HEK293 (cell line): ENCODE measurements at regions not wholly inside any gene's neighbourhood (a gene's known extent, or its start where the extent isn't known, plus 50 kb on each side); places are given as distances from the start of the nearest gene placed in this dataset.
"Not testable (repeated sequence)": the region's sequence is repeated elsewhere in the genome, so short reads cannot be mapped to it uniquely, and the experiment has no call there.

Source experiments
- CTCF ChIA-PET: fragments of 350-600 bp; formaldehyde crosslinking; extraction: SDS; loops from one replicate; lab custom pipeline; 2021; ENCODE audit warnings: antibody characterized with exemption; lab: Yijun Ruan, JAX
- POLR2A ChIA-PET: fragments of 300-600 bp; formaldehyde crosslinking; extraction: SDS; loops from one replicate; lab custom pipeline; 2020; ENCODE audit warnings: antibody characterized with exemption, inconsistent platforms; lab: Yijun Ruan, JAX
- H3K27ac ChIP-seq: fragments of 200-500 bp; sonication (Bioruptor generic); 2 replicates; pipeline ENCODE4 v1.5.1; 2014; ENCODE audit warnings: low read depth, low read length, control low read depth, inconsistent platforms; ENCODE audit errors: extremely low read depth
- H3K36me3 ChIP-seq, 2 experiments: fragments of 200-500 bp in 1 of 2; sonication (Bioruptor generic) in 1 of 2; 1 replicate in 1 of 2; 2 replicates in 1 of 2; pipeline ENCODE4 v1.5.1; 2014 to 2017; ENCODE audit warnings: inconsistent platforms in 2 of 2, low read length in 2 of 2; ENCODE audit not compliant: control insufficient read depth in 2 of 2, insufficient read depth in 1 of 2
- H3K4me1 ChIP-seq: fragments of 200-500 bp; sonication (Bioruptor generic); 2 replicates; pipeline ENCODE4 v1.5.1; 2014; ENCODE audit warnings: mild to moderate bottlenecking, low read length, inconsistent platforms; ENCODE audit not compliant: control insufficient read depth, insufficient read depth
- H3K4me3 ChIP-seq: 2 replicates; pipeline ENCODE4 v1.5.1; 2011; ENCODE audit warnings: low read depth, mild to moderate bottlenecking, control low read depth, low read length, moderate library complexity
- H3K9me3 ChIP-seq: fragments of 200-500 bp; sonication (Bioruptor generic); 2 replicates; pipeline ENCODE4 v1.5.1; 2014; ENCODE audit warnings: low read depth, low read length, inconsistent platforms; ENCODE audit not compliant: control insufficient read depth, insufficient read depth
- EGR2 ChIP-seq: fragments of 450-650 bp; formaldehyde crosslinking; IDR thresholded peaks from 2 replicates; pipeline ENCODE4 v1.5.1; 2016; ENCODE audit warnings: low read depth, missing biosample characterization, missing genetic modification characterization
- FEZF1 ChIP-seq: fragments of 450-650 bp; formaldehyde crosslinking; IDR thresholded peaks from 2 replicates; pipeline ENCODE4 v1.5.1; 2016; ENCODE audit warnings: missing biosample characterization, missing genetic modification characterization
- GLIS1 ChIP-seq: fragments of 450-650 bp; formaldehyde crosslinking; IDR thresholded peaks from 2 replicates; pipeline ENCODE4 v1.5.1; 2016; ENCODE audit warnings: missing biosample characterization, missing genetic modification characterization
- KLF1 ChIP-seq: fragments of 450-650 bp; formaldehyde crosslinking; IDR thresholded peaks from 2 replicates; pipeline ENCODE4 v1.5.1; 2016; ENCODE audit warnings: missing biosample characterization, missing genetic modification characterization
- KLF16 ChIP-seq: fragments of 450-650 bp; formaldehyde crosslinking; IDR thresholded peaks from 2 replicates; pipeline ENCODE4 v1.5.1; 2017; ENCODE audit warnings: missing biosample characterization, missing genetic modification characterization
- KLF8 ChIP-seq: fragments of 450-650 bp; formaldehyde crosslinking; IDR thresholded peaks from 2 replicates; pipeline ENCODE4 v1.5.1; 2016; ENCODE audit warnings: missing biosample characterization, missing genetic modification characterization
- MEIS1 ChIP-seq: sonication (generic); formaldehyde crosslinking; IDR thresholded peaks from 2 replicates; pipeline ENCODE4 v1.8.1; 2022; ENCODE audit warnings: missing genetic modification reagents, mild to moderate bottlenecking, borderline replicate concordance
- PRDM10 ChIP-seq: fragments of 450-650 bp; formaldehyde crosslinking; IDR thresholded peaks from 2 replicates; pipeline ENCODE4 v1.5.1; 2016; ENCODE audit warnings: missing biosample characterization, missing genetic modification characterization
- TCF7L2 ChIP-seq: IDR thresholded peaks from 2 replicates; pipeline ENCODE4 v1.6.1; 2011; ENCODE audit warnings: low read depth, mild to moderate bottlenecking, inconsistent platforms, low read length, moderate library complexity, borderline replicate concordance
- ZBTB17 ChIP-seq: fragments of 450-650 bp; formaldehyde crosslinking; IDR thresholded peaks from 2 replicates; pipeline ENCODE4 v1.5.1; 2016; ENCODE audit warnings: missing biosample characterization, missing genetic modification characterization
- ZBTB8A ChIP-seq: fragments of 450-650 bp; formaldehyde crosslinking; IDR thresholded peaks from 2 replicates; pipeline ENCODE4 v1.5.1; 2016; ENCODE audit warnings: missing biosample characterization, missing genetic modification characterization
- ZFHX2 ChIP-seq: fragments of 450-650 bp; formaldehyde crosslinking; conservative IDR thresholded peaks from 2 replicates; pipeline ENCODE4 v1.5.1; 2016; ENCODE audit warnings: missing biosample characterization, missing genetic modification characterization
- ZIC2 ChIP-seq: fragments of 450-650 bp; formaldehyde crosslinking; IDR thresholded peaks from 2 replicates; pipeline ENCODE4 v1.5.1; 2016; ENCODE audit warnings: missing biosample characterization, missing genetic modification characterization
- ZNF202 ChIP-seq: fragments of 450-650 bp; formaldehyde crosslinking; IDR thresholded peaks from 2 replicates; pipeline ENCODE4 v1.5.1; 2016; ENCODE audit warnings: missing biosample characterization, missing genetic modification characterization, borderline replicate concordance
- ZNF324 ChIP-seq: fragments of 450-650 bp; formaldehyde crosslinking; IDR thresholded peaks from 2 replicates; pipeline ENCODE4 v1.5.1; 2016; ENCODE audit warnings: missing biosample characterization, missing genetic modification characterization
- ZNF366 ChIP-seq: fragments of 450-650 bp; formaldehyde crosslinking; conservative IDR thresholded peaks from 2 replicates; pipeline ENCODE4 v1.5.1; 2016; ENCODE audit warnings: missing biosample characterization, missing genetic modification characterization
- ZNF394 ChIP-seq: fragments of 450-650 bp; formaldehyde crosslinking; IDR thresholded peaks from 2 replicates; pipeline ENCODE4 v1.5.1; 2016; ENCODE audit warnings: missing biosample characterization, missing genetic modification characterization, mild to moderate bottlenecking, moderate library complexity, borderline replicate concordance
- ZNF521 ChIP-seq: fragments of 450-650 bp; formaldehyde crosslinking; IDR thresholded peaks from 2 replicates; pipeline ENCODE4 v1.5.1; 2017; ENCODE audit warnings: missing biosample characterization, mild to moderate bottlenecking, missing genetic modification characterization
- ZNF529 ChIP-seq: fragments of 450-650 bp; formaldehyde crosslinking; IDR thresholded peaks from 2 replicates; pipeline ENCODE4 v1.5.1; 2017; ENCODE audit warnings: missing genetic modification characterization, missing biosample characterization; ENCODE audit not compliant: insufficient replicate concordance
- ZNF549 ChIP-seq: fragments of 450-650 bp; IDR thresholded peaks from 2 replicates; pipeline ENCODE4 v1.5.1; 2018; ENCODE audit warnings: missing biosample characterization, missing genetic modification characterization, mild to moderate bottlenecking, inconsistent platforms, moderate library complexity
- ZNF600 ChIP-seq: fragments of 450-650 bp; formaldehyde crosslinking; IDR thresholded peaks from 2 replicates; pipeline ENCODE4 v1.5.1; 2016; ENCODE audit warnings: missing biosample characterization, missing genetic modification characterization
- ZNF621 ChIP-seq: fragments of 450-650 bp; formaldehyde crosslinking; IDR thresholded peaks from 2 replicates; pipeline ENCODE4 v1.5.1; 2017; ENCODE audit warnings: missing biosample characterization, missing genetic modification characterization
- ZNF626 ChIP-seq: fragments of 450-650 bp; sonication (Bioruptor Pico); formaldehyde crosslinking; IDR thresholded peaks from 2 replicates; pipeline ENCODE4 v1.5.1; 2018; ENCODE audit warnings: missing biosample characterization, missing genetic modification characterization, inconsistent platforms
- ZNF791 ChIP-seq: fragments of 450-650 bp; formaldehyde crosslinking; IDR thresholded peaks from 2 replicates; pipeline ENCODE4 v1.5.1; 2016; ENCODE audit warnings: missing biosample characterization, missing genetic modification characterization
- ZNF843 ChIP-seq: fragments of 450-650 bp; formaldehyde crosslinking; IDR thresholded peaks from 2 replicates; pipeline ENCODE4 v1.5.1; 2016; ENCODE audit warnings: missing biosample characterization, missing genetic modification characterization
- TF ChIP-seq, protein P1 (sequence below): fragments of 450-650 bp; formaldehyde crosslinking; IDR thresholded peaks from 2 replicates; pipeline ENCODE4 v1.5.1; 2016; ENCODE audit warnings: missing biosample characterization, missing genetic modification characterization

GRCh38 chr16:85229869-85230462, 117.7 kb upstream of the CIBAR2 start:
- Histone ChIP-seq H3K4me3 (no peak overlapping the region), H3K27ac (no peak overlapping the region), H3K36me3 (no peaks in the 10 kb centered on the region), H3K9me3 (no peaks in the 10 kb centered on the region), H3K4me1 (peaks cover 10% of the 10 kb centered on the region)
- ChIA-PET POLR2A (no interaction called here), CTCF (interaction anchor here (0.9 to 2.1 kb wide), 2 partner anchors 44 to 115 kb away, joined by 3 to 7 read pairs; no protein-coding TSS in a partner anchor)
- TF ChIP-seq ZBTB8A (tag by site-specific recombination), result no peak
- TF ChIP-seq EGR2 (tag by site-specific recombination), result 0 out of 2 replicates have a peak, but pooled peaks have one; percentile 7
- peak; percentile 42 for TF ChIP-seq ZIC2 (tag by site-specific recombination)
- TF ChIP-seq PRDM10 (tag by site-specific recombination), result peak; percentile 66
- TF ChIP-seq GLIS1 (tag by site-specific recombination), result peak; percentile 29; the same call in 1 of the 2 replicates

- H3K36me3 ChIP-seq, H3K9me3 ChIP-seq, H3K4me3 ChIP-seq, H3K27ac ChIP-seq, POLR2A ChIA-PET: not testable (repeated sequence)
- H3K4me1 ChIP-seq, result peaks cover 12% of the 10 kb centered on the region
- TF ChIP-seq ZBTB17 (tag by site-specific recombination) (peak; percentile 70; the same call in 1 of the 2 replicates), ZNF366 (peak; percentile 99)
- CTCF ChIA-PET, result interaction anchor here (0.7 to 2.3 kb wide), 3 partner anchors 8 to 116 kb away, joined by 3 to 8 read pairs (median 7); no protein-coding TSS in a partner anchor
These were observed 118.6 kb upstream of the CIBAR2 start for GRCh38 chr16:85230764-85231383.

GRCh38 chr16:85231959-85232358, 119.7 kb upstream of the CIBAR2 start:
- Histone ChIP-seq H3K36me3 (no peaks in the 10 kb centered on the region), H3K4me3 (no peak overlapping the region), H3K27ac (no peak overlapping the region), H3K4me1 (peaks cover 12% of the 10 kb centered on the region), H3K9me3 (no peaks in the 10 kb centered on the region)
- POLR2A ChIA-PET, result no interaction called here
- CTCF ChIA-PET, result interaction anchor here (0.7 to 2.3 kb wide), 3 partner anchors 7 to 21 kb away, joined by 3 to 8 read pairs (median 3); no protein-coding TSS in a partner anchor
- TF ChIP-seq KLF1 (tag by site-specific recombination) (peak; percentile 87), ZNF626 (tag by site-specific recombination) (no peak), ZIC2 (tag by site-specific recombination) (peak; percentile 54), FEZF1 (0 out of 2 replicates have a peak, but pooled peaks have one; percentile 19), ZNF791 (tag by site-specific recombination) (no peak), TCF7L2 (no peak), MEIS1 (CRISPR knock-in tag) (no peak), KLF8 (tag by site-specific recombination) (no peak), ZNF394 (tag by site-specific recombination) (no peak), ZNF843 (no peak), ZNF600 (tag by site-specific recombination) (no peak), ZFHX2 (tag by site-specific recombination) (peak; percentile 44; the same call in 1 of the 2 replicates), ZNF202 (tag by site-specific recombination) (no peak), ZNF521 (no peak), ZNF324 (no peak), ZNF621 (tag by site-specific recombination) (no peak), KLF16 (tag by site-specific recombination) (no peak), ZNF549 (tag by site-specific recombination) (no peak), ZNF529 (tag by site-specific recombination) (no peak)
- TF ChIP-seq, protein P1, sequence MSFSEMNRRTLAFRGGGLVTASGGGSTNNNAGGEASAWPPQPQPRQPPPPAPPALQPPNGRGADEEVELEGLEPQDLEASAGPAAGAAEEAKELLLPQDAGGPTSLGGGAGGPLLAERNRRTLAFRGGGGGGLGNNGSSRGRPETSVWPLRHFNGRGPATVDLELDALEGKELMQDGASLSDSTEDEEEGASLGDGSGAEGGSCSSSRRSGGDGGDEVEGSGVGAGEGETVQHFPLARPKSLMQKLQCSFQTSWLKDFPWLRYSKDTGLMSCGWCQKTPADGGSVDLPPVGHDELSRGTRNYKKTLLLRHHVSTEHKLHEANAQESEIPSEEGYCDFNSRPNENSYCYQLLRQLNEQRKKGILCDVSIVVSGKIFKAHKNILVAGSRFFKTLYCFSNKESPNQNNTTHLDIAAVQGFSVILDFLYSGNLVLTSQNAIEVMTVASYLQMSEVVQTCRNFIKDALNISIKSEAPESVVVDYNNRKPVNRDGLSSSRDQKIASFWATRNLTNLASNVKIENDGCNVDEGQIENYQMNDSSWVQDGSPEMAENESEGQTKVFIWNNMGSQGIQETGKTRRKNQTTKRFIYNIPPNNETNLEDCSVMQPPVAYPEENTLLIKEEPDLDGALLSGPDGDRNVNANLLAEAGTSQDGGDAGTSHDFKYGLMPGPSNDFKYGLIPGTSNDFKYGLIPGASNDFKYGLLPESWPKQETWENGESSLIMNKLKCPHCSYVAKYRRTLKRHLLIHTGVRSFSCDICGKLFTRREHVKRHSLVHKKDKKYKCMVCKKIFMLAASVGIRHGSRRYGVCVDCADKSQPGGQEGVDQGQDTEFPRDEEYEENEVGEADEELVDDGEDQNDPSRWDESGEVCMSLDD (tag by site-specific recombination), result no peak
